ENCODE measurements at regions not wholly inside any gene's neighbourhood (a gene's known extent, or its start where the extent isn't known, plus 50 kb on each side); places are given as distances from the start of the nearest gene placed in this dataset.

DNA sequence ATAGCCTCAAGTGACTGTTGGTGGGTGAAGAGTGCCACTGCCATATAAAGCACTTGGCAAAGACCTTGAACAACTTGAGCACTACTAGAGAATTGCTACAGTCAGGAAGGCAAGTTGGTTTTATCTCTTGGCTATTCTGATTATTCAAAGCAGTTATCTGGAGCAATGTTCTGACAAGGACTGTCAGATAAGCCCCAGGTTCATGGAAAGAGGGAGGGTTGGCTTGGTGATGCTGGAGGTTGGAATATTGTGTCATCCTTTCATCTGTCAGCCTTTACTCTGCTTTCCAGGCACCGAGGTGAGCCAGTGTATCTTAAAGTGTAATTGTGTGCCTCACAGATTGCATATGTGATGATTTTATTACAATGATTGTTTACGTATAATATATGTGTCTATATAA is 548.4 kb upstream of the ZNF608 start:
- no peak overlapping the region for H3K27ac ChIP-seq
- no peaks in the 10 kb centered on the region for H3K4me1 ChIP-seq
- no peak overlapping the region for H3K4me3 ChIP-seq
- DNase-seq, result no peak
- H3K36me3 ChIP-seq, result no peaks in the 10 kb centered on the region
- intact Hi-C loops (cut with DNase I; ENCODE audit: low total_unique reads), result no loop called here
- no peaks in the 10 kb centered on the region for H3K9me3 ChIP-seq
- TF ChIP-seq, protein P1, sequence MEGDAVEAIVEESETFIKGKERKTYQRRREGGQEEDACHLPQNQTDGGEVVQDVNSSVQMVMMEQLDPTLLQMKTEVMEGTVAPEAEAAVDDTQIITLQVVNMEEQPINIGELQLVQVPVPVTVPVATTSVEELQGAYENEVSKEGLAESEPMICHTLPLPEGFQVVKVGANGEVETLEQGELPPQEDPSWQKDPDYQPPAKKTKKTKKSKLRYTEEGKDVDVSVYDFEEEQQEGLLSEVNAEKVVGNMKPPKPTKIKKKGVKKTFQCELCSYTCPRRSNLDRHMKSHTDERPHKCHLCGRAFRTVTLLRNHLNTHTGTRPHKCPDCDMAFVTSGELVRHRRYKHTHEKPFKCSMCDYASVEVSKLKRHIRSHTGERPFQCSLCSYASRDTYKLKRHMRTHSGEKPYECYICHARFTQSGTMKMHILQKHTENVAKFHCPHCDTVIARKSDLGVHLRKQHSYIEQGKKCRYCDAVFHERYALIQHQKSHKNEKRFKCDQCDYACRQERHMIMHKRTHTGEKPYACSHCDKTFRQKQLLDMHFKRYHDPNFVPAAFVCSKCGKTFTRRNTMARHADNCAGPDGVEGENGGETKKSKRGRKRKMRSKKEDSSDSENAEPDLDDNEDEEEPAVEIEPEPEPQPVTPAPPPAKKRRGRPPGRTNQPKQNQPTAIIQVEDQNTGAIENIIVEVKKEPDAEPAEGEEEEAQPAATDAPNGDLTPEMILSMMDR (IDR thresholded peaks at IDR 0.05), result no peak
- no peak for TF ChIP-seq POLR2A (IDR thresholded peaks at IDR 0.05)
- no peaks in the 10 kb centered on the region for H3K27me3 ChIP-seq

DNA sequence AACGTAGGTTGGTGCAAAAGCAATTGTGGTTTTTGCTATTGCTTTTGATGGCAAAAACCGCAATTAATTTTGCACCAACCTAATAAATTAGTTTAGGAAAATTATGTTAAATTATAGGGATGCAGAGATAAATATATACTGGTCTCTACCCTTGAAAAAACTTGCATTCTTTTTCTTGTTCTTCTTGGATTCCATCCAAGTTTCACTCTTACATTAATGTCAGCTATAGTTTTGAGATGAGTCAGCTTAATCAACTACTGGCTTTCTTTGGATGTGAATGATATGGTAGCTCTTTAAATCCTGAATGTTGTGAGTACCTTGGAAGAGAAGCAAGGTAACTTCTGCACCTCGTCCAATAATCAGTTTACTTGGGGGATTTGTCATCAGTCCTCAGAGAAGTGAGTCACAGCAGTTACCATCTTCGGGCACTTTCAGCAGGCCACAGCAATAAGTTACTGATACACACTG is 549.0 kb upstream of the ZNF608 start:
- Histone ChIP-seq H3K9me3 (no peaks in the 10 kb centered on the region), H3K27ac (no peak overlapping the region), H3K4me3 (no peak overlapping the region), H3K4me1 (no peaks in the 10 kb centered on the region), H3K27me3 (no peaks in the 10 kb centered on the region), H3K36me3 (no peaks in the 10 kb centered on the region)
- intact Hi-C loops (cut with DNase I; ENCODE audit: low total_unique reads), result no loop called here
- DNase-seq, result no peak
- TF ChIP-seq POLR2A (IDR thresholded peaks at IDR 0.05), result no peak
- TF ChIP-seq, protein P1 (IDR thresholded peaks at IDR 0.05), result no peak

DNA sequence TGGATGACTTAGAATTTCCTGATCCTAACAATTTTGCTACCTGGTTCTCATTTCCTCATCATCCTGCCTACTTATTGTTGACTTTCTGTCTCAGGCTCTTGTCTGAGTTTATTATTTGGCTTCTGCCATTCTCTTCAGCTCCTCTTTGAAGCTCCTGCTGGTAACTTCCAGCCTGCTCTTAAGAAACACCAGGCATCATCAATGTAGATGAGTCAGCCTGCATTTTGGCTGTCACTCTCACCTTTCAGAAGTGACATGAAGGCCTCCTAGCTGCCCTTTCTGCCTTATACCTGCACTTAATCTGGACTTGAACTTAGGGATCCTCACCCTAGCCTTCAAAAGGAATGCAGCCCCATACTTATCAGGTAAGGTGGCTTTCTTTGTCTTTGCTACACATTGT is 551.8 kb upstream of the ZNF608 start:
- no peaks in the 10 kb centered on the region for H3K36me3 ChIP-seq
- no peak for DNase-seq
- H3K4me1 ChIP-seq, result no peaks in the 10 kb centered on the region
- no peak overlapping the region for H3K27ac ChIP-seq
- H3K9me3 ChIP-seq, result no peaks in the 10 kb centered on the region
- no peak overlapping the region for H3K4me3 ChIP-seq
- no peaks in the 10 kb centered on the region for H3K27me3 ChIP-seq
- intact Hi-C loops (cut with DNase I; ENCODE audit: low total_unique reads), result no loop called here
- TF ChIP-seq, protein P1 (IDR thresholded peaks at IDR 0.05), result no peak
- TF ChIP-seq POLR2A (IDR thresholded peaks at IDR 0.05), result no peak

DNA sequence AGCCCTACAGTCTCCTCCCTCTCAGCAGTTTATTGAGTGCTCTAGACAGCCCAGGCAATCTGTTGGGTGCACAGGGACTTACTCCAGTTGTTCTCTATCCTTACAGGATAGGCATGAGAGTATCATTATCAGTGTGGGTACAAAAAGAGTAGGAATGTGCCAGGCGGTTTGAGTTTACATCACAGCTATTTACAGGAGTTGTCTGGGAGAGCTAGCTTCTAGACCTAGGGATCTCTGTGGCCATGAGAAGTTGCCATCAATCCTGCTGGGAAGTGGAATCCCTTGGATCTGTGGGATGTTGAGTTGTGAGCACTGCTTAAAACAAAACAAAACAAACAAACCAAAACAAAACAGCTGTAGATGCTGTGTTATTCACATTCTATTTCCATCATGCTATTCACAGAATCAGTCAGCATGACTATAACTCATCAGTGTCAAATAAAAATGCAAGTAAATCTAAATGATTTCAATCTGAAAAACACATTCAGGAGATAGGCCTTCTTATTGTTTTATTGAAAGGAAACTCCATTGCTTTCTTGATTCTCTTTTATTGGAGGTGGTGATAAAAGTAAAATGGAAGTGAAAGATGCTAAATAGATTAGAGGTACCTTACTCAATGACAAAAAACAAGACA is 552.4 kb upstream of the ZNF608 start:
- H3K4me3 ChIP-seq, result no peak overlapping the region
- H3K27ac ChIP-seq, result no peak overlapping the region
- H3K36me3 ChIP-seq, result no peaks in the 10 kb centered on the region
- no peaks in the 10 kb centered on the region for H3K4me1 ChIP-seq
- intact Hi-C loops (cut with DNase I; ENCODE audit: low total_unique reads), result no loop called here
- H3K9me3 ChIP-seq, result no peaks in the 10 kb centered on the region
- TF ChIP-seq, protein P1 (IDR thresholded peaks at IDR 0.05), result no peak
- TF ChIP-seq POLR2A (IDR thresholded peaks at IDR 0.05), result no peak
- DNase-seq, result no peak
- no peaks in the 10 kb centered on the region for H3K27me3 ChIP-seq

DNA sequence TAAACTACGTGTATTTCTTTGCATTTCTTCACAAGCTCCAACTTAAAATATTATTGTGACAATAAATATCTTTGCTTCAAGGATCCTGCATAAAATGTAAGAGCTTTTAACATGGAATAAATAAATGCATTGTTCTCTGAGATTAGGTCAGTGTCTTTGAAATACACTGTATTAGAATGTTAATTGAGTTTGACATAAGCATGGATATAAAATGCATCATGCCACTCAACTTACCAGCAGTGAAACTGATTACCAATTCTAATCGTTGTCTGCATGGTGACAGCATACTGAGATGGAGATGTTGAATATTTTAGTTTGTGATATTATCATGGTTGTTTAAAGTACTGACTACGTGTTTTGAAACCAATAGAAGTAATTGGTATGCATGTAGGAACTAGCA is 555.3 kb upstream of the ZNF608 start:
- intact Hi-C loops (cut with DNase I; ENCODE audit: low total_unique reads), result no loop called here
- Histone ChIP-seq H3K36me3 (no peaks in the 10 kb centered on the region), H3K4me3 (no peak overlapping the region), H3K4me1 (no peaks in the 10 kb centered on the region), H3K27me3 (no peaks in the 10 kb centered on the region), H3K27ac (no peak overlapping the region), H3K9me3 (no peaks in the 10 kb centered on the region)
- no peak for DNase-seq
- TF ChIP-seq, protein P1 (IDR thresholded peaks at IDR 0.05), result no peak
- TF ChIP-seq POLR2A (IDR thresholded peaks at IDR 0.05), result no peak
